GM13977 (cell line): ENCODE measurements at regions not wholly inside any gene's neighbourhood (a gene's known extent, or its start where the extent isn't known, plus 50 kb on each side); places are given as distances from the start of the nearest gene placed in this dataset.

Experiments
- DNase-seq: peaks from one replicate; pipeline ENCODE4 v3.0.0; 2012; ENCODE audit warnings: low spot score
- in situ Hi-C: fragments of 300-500 bp; cut with MboI; formaldehyde crosslinking; loops from one replicate; pipeline ENCODE4 v1.12.0; 2022; ENCODE audit warnings: low sequenced_read_pairs, low pct_unique_long_range_greater_than_20kb, mixed read lengths, inconsistent platforms; ENCODE audit not compliant: unreplicated experiment
- TF ChIP-seq, protein P1 (sequence below): IDR thresholded peaks from 2 replicates; pipeline ENCODE4 v1.5.1; 2012; ENCODE audit warnings: mild to moderate bottlenecking, control low read depth; ENCODE audit not compliant: insufficient read depth; ENCODE audit errors: extremely low read depth, missing control alignments

GRCh38 chr17:31748881-31749280, 110.2 kb downstream of the COPRS start:
- in situ Hi-C loops = no loop called here
- DNase-seq = no peak
- TF ChIP-seq, protein P1, sequence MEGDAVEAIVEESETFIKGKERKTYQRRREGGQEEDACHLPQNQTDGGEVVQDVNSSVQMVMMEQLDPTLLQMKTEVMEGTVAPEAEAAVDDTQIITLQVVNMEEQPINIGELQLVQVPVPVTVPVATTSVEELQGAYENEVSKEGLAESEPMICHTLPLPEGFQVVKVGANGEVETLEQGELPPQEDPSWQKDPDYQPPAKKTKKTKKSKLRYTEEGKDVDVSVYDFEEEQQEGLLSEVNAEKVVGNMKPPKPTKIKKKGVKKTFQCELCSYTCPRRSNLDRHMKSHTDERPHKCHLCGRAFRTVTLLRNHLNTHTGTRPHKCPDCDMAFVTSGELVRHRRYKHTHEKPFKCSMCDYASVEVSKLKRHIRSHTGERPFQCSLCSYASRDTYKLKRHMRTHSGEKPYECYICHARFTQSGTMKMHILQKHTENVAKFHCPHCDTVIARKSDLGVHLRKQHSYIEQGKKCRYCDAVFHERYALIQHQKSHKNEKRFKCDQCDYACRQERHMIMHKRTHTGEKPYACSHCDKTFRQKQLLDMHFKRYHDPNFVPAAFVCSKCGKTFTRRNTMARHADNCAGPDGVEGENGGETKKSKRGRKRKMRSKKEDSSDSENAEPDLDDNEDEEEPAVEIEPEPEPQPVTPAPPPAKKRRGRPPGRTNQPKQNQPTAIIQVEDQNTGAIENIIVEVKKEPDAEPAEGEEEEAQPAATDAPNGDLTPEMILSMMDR = no peak

DNA sequence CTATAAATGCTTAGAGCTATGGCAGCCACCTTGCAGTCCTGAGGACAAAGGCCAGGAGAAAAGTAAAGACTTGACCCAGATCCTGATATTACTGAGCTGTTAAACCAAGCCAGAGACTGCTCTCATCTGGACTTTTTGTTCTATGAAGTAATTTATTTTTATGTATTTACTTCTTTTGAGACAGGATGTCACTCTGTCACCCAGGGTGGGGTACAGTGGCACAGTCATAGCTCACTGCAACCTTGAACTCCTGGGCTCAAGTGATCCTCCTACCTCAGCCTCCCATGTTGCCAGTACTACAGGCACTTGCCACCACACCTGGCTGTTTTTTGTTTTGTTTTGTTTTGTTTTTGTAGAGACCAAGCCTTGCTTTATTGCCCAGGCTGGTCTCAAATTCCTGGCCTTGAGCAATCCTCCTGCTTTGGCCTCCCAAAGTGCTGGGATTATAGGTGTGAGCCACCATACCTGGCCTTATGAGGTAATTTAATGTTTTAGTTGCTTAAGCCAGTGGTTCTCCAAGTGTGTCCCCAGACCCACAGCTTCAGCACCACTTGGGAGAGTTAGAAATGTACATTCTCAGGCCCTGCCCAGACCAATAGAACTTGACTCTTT, 112.1 kb downstream of the COPRS start:
- DNase-seq = no peak
- in situ Hi-C loops = no loop called here
- TF ChIP-seq, protein P1 = no peak

- TF ChIP-seq, protein P1 = no peak
- in situ Hi-C loops = no loop called here
- DNase-seq = no peak
Measured at GRCh38 chr17:31745964-31746600, 113.0 kb downstream of the COPRS start.

DNA sequence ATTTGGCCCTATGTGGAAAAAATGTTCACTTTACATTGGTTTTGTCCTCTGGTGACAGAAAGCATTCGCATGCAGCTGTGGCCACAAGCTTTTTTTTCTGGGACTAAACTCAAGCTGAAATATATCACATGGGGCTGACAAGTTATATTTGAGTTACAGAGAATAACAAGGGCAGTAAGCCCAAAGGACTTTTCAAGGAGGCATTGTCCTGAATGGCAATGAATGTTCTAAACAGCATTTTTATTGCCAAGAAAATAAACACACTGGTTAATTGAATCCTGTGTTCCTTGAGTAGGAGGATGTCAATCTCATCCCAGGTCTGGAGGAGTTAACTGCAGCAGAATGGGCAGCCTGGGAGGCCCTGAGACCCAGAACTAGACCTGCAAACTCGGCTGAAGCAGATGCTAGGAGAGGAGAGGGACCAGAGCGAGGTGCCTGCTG, 114.5 kb downstream of the COPRS start:
- TF ChIP-seq, protein P1 = no peak
- no peak for DNase-seq
- in situ Hi-C loops = no loop called here

- in situ Hi-C loops = no loop called here
- TF ChIP-seq, protein P1 = no peak
- DNase-seq = no peak
Measured at GRCh38 chr17:31743797-31744196, 115.2 kb downstream of the COPRS start.

DNA sequence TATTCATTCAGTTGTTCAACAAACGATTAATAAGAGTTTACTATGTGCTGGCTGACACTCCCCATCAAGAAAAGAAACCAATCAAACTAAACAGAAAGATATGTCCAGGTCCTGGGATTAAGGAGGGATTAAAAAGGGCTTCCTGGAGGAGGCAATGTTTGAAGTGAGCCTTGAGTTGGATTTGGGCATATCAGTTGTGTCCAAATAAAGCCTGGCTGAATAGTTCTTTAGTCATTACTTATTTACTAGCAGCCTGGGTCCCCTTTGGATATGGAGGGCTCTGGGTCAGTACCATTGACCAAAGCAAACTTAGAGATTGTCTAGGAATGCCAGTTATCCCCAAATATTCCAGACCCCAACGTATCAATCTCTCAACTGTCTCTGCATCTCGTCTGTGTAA, 117.7 kb downstream of the COPRS start:
- in situ Hi-C loops = no loop called here
- DNase-seq = no peak
- TF ChIP-seq, protein P1 = no peak

DNA sequence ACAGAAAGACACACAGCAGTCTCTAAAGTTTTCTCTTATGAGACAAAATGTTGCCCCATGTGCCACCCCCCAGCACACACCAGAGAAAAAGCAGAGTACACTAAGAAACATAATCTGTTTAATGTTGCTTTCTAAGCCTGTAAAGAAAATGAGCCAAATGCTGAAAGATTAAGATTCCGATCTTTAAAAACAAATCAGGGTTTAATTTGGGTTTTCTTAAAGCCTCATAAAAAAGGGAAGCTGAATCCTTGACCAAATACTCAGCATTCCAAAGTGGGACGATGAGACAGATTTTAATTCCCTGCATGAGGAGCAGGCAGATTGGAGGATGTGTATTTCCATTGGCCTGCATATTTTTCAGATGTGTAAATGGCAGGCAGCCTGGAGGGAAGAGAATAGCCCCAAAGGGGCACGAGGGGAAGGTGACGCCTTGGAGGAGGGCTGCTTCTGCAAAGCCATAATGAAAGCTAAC, 118.4 kb downstream of the COPRS start:
- in situ Hi-C loops = no loop called here
- TF ChIP-seq, protein P1 = no peak
- no peak for DNase-seq
